Endothelial cell (in vitro differentiated cells): ENCODE measurements at regions not wholly inside any gene's neighbourhood (a gene's known extent, or its start where the extent isn't known, plus 50 kb on each side); places are given as distances from the start of the nearest gene placed in this dataset.

Experiments
- DNase-seq: peaks from one replicate; pipeline ENCODE4 v3.0.0; 2021; ENCODE audit warnings: low spot score
- H3K27ac Mint-ChIP-seq: one replicate; pipeline ENCODE4 v1.8.0; 2021; ENCODE audit warnings: mixed read lengths, inconsistent platforms; ENCODE audit not compliant: unreplicated experiment
- H3K27me3 Mint-ChIP-seq: one replicate; pipeline ENCODE4 v1.8.0; 2021; ENCODE audit warnings: mild to moderate bottlenecking, moderate library complexity, mixed read lengths, inconsistent platforms; ENCODE audit not compliant: unreplicated experiment
- H3K36me3 Mint-ChIP-seq: one replicate; pipeline ENCODE4 v1.8.0; 2021; ENCODE audit warnings: mild to moderate bottlenecking, low read depth, mixed read lengths, inconsistent platforms; ENCODE audit not compliant: unreplicated experiment
- H3K4me1 Mint-ChIP-seq: one replicate; pipeline ENCODE4 v1.8.0; 2021; ENCODE audit warnings: mild to moderate bottlenecking, mixed read lengths, inconsistent platforms; ENCODE audit not compliant: unreplicated experiment
- H3K4me3 Mint-ChIP-seq: one replicate; pipeline ENCODE4 v1.8.0; 2021; ENCODE audit warnings: mild to moderate bottlenecking, mixed read lengths, inconsistent platforms; ENCODE audit not compliant: unreplicated experiment
- H3K9me3 Mint-ChIP-seq: one replicate; pipeline ENCODE4 v1.8.0; 2021; ENCODE audit warnings: mixed read lengths, inconsistent platforms; ENCODE audit not compliant: unreplicated experiment
- CTCF ChIP-seq: fragments of 200-600 bp; sonication (generic); IDR thresholded peaks from one replicate; pipeline ENCODE4 v1.5.0; 2021; ENCODE audit warnings: antibody characterized with exemption; ENCODE audit not compliant: unreplicated experiment

- peaks cover 8% of the 10 kb centered on the region for H3K27me3 Mint-ChIP-seq
- H3K9me3 Mint-ChIP-seq, result no peaks in the 10 kb centered on the region
- no peak for TF ChIP-seq CTCF
- peaks cover 3% of the 10 kb centered on the region for H3K4me1 Mint-ChIP-seq
- no peaks in the 10 kb centered on the region for H3K36me3 Mint-ChIP-seq
- no peak overlapping the region for H3K27ac Mint-ChIP-seq
- DNase-seq, result no peak
- H3K4me3 Mint-ChIP-seq, result no peak overlapping the region
These were observed 750.1 kb downstream of the RNF144A start for GRCh38 chr2:7667260-7667757.

GRCh38 chr2:7670905-7671641, 753.9 kb downstream of the RNF144A start:
- Mint-ChIP-seq H3K9me3 (no peaks in the 10 kb centered on the region), H3K36me3 (no peaks in the 10 kb centered on the region), H3K27me3 (peaks cover 8% of the 10 kb centered on the region), H3K4me3 (no peak overlapping the region), H3K4me1 (peaks cover 3% of the 10 kb centered on the region), H3K27ac (no peak overlapping the region)
- no peak for DNase-seq
- TF ChIP-seq CTCF, result no peak

GRCh38 chr2:7672027-7672684, 754.9 kb downstream of the RNF144A start:
- peak; percentile 94 for TF ChIP-seq CTCF
- Mint-ChIP-seq H3K4me1 (no peaks in the 10 kb centered on the region), H3K36me3 (no peaks in the 10 kb centered on the region), H3K4me3 (no peak overlapping the region), H3K9me3 (no peaks in the 10 kb centered on the region), H3K27me3 (peaks cover 8% of the 10 kb centered on the region), H3K27ac (no peak overlapping the region)
- peak; percentile 76 for DNase-seq

- no peak for TF ChIP-seq CTCF
- no peaks in the 10 kb centered on the region for H3K9me3 Mint-ChIP-seq
- peaks cover 8% of the 10 kb centered on the region for H3K27me3 Mint-ChIP-seq
- no peak for DNase-seq
- H3K36me3 Mint-ChIP-seq, result no peaks in the 10 kb centered on the region
- H3K4me3 Mint-ChIP-seq, result no peak overlapping the region
- no peak overlapping the region for H3K27ac Mint-ChIP-seq
- H3K4me1 Mint-ChIP-seq, result no peaks in the 10 kb centered on the region
These were observed 755.5 kb downstream of the RNF144A start for GRCh38 chr2:7672685-7673071.

- no peaks in the 10 kb centered on the region for H3K36me3 Mint-ChIP-seq
- no peaks in the 10 kb centered on the region for H3K9me3 Mint-ChIP-seq
- no peak overlapping the region for H3K4me3 Mint-ChIP-seq
- no peak overlapping the region for H3K27ac Mint-ChIP-seq
- H3K4me1 Mint-ChIP-seq, result no peaks in the 10 kb centered on the region
- H3K27me3 Mint-ChIP-seq, result peaks cover 8% of the 10 kb centered on the region
- DNase-seq, result no peak
- no peak for TF ChIP-seq CTCF
These were observed 755.9 kb downstream of the RNF144A start for GRCh38 chr2:7673101-7673500.
